Suprapubic skin (tissue), 4 donors: ENCODE measurements at regions not wholly inside any gene's neighbourhood (a gene's known extent, or its start where the extent isn't known, plus 50 kb on each side); places are given as distances from the start of the nearest gene placed in this dataset.
"Not testable (repeated sequence)": the region's sequence is repeated elsewhere in the genome, so short reads cannot be mapped to it uniquely, and the experiment has no call there.

Source experiments
- DNase-seq, 2 donors: peaks; one replicate each; pipeline ENCODE4 v3.0.0-alpha.2; 2019; ENCODE audit warnings: low spot score in 2 of 2
- H3K27ac ChIP-seq: fragments of 200-600 bp; sonication (generic); one replicate; pipeline ENCODE4 v1.5.1; 2019
- H3K27me3 ChIP-seq: fragments of 200-600 bp; sonication (generic); one replicate; pipeline ENCODE4 v1.5.1; 2019
- H3K36me3 ChIP-seq: fragments of 200-600 bp; sonication (generic); one replicate; pipeline ENCODE4 v1.5.1; 2019
- H3K4me1 ChIP-seq: fragments of 200-600 bp; sonication (generic); one replicate; pipeline ENCODE4 v1.5.1; 2019
- H3K4me3 ChIP-seq: fragments of 200-600 bp; sonication (generic); one replicate; pipeline ENCODE4 v1.5.1; 2019; ENCODE audit warnings: mild to moderate bottlenecking
- H3K9me3 ChIP-seq: fragments of 200-600 bp; sonication (generic); one replicate; pipeline ENCODE4 v1.5.1; 2019
- CTCF ChIP-seq, 2 donors: fragments of 200-600 bp in 1 of 2; fragments of 450-650 bp in 1 of 2; sonication (generic) in 1 of 2; IDR thresholded peaks; one replicate each; pipeline ENCODE4 v1.5.1; 2016 to 2019; ENCODE audit warnings: antibody characterized with exemption in 2 of 2, mild to moderate bottlenecking in 1 of 2, moderate library complexity in 1 of 2
- EP300 ChIP-seq: sonication (generic); formaldehyde crosslinking; IDR thresholded peaks from one replicate; pipeline ENCODE4 v1.6.1; 2017; ENCODE audit warnings: antibody characterized with exemption
- POLR2A ChIP-seq, 2 donors: fragments of 450-650 bp; IDR thresholded peaks; one replicate each; pipeline ENCODE4 v1.6.1; 2017; ENCODE audit warnings: antibody characterized with exemption in 2 of 2, mild to moderate bottlenecking in 2 of 2, moderate library complexity in 2 of 2
- POLR2AphosphoS5 ChIP-seq, 3 donors: sonication (generic); formaldehyde crosslinking; IDR thresholded peaks; one replicate each; pipeline ENCODE4 v1.6.1; 2017; ENCODE audit warnings: antibody characterized with exemption in 3 of 3
- WGBS: methylation state at CpG from one replicate; pipeline ENCODE4 v1.1.5; 2018; 5-methylcytosine and 5-hydroxymethylcytosine counted together

- Histone ChIP-seq H3K4me1 (peaks cover 7% of the 10 kb centered on the region), H3K27ac (no peak overlapping the region), H3K4me3 (no peak overlapping the region), H3K9me3 (no peaks in the 10 kb centered on the region), H3K36me3 (no peaks in the 10 kb centered on the region), H3K27me3 (no peaks in the 10 kb centered on the region)
- DNase-seq = no peak
- no peak for TF ChIP-seq CTCF (IDR thresholded peaks at IDR 0.05)
- 24% methylated on average over 5 of the region's 5 CpGs for WGBS
These were observed 100.9 kb upstream of the CCDC91 start for GRCh38 chr12:28089338-28089737.

GRCh38 chr12:28090835-28091234 is 99.4 kb upstream of the CCDC91 start:
- no peak overlapping the region for H3K27ac ChIP-seq
- no peak overlapping the region for H3K4me3 ChIP-seq
- H3K4me1 ChIP-seq = peaks cover 7% of the 10 kb centered on the region
- no peak for DNase-seq
- H3K36me3 ChIP-seq = no peaks in the 10 kb centered on the region
- whole genome bisulfite sequencing = 98% methylated on average over 3 of the region's 3 CpGs
- TF ChIP-seq POLR2A (IDR thresholded peaks at IDR 0.05) (no peak), EP300 (no peak), CTCF (IDR thresholded peaks at IDR 0.05) (no peak), POLR2AphosphoS5 (IDR thresholded peaks at IDR 0.05) (no peak)
- H3K27me3 ChIP-seq = no peaks in the 10 kb centered on the region
- no peaks in the 10 kb centered on the region for H3K9me3 ChIP-seq

- no peaks in the 10 kb centered on the region for H3K27me3 ChIP-seq
- H3K4me3 ChIP-seq = no peak overlapping the region
- peaks cover 7% of the 10 kb centered on the region for H3K4me1 ChIP-seq
- no peaks in the 10 kb centered on the region for H3K9me3 ChIP-seq
- no peak for TF ChIP-seq EP300
- no peak for TF ChIP-seq POLR2AphosphoS5 (IDR thresholded peaks at IDR 0.05)
- no peak for TF ChIP-seq POLR2A (IDR thresholded peaks at IDR 0.05)
- TF ChIP-seq CTCF (IDR thresholded peaks at IDR 0.05) = no peak
- peak overlapping the region; percentile 6 for H3K27ac ChIP-seq
- WGBS = 70% methylated on average over 4 of the region's 4 CpGs
- H3K36me3 ChIP-seq = no peaks in the 10 kb centered on the region
- DNase-seq = no peak
These were observed 97.9 kb upstream of the CCDC91 start for GRCh38 chr12:28092396-28092795.

- no peak for TF ChIP-seq POLR2AphosphoS5 (IDR thresholded peaks at IDR 0.05)
- TF ChIP-seq POLR2A (IDR thresholded peaks at IDR 0.05) = no peak
- no peak for TF ChIP-seq EP300
- no peak for TF ChIP-seq CTCF (IDR thresholded peaks at IDR 0.05)
- WGBS = 92% methylated on average over 2 of the region's 2 CpGs
- DNase-seq = no peak
- Histone ChIP-seq H3K27ac (peak overlapping the region; percentile 8), H3K4me3 (no peak overlapping the region), H3K27me3 (no peaks in the 10 kb centered on the region), H3K36me3 (no peaks in the 10 kb centered on the region), H3K9me3 (no peaks in the 10 kb centered on the region), H3K4me1 (no peaks in the 10 kb centered on the region)
These were observed 93.6 kb upstream of the CCDC91 start for GRCh38 chr12:28096649-28097048.

- no peak for TF ChIP-seq POLR2A (IDR thresholded peaks at IDR 0.05)
- no peak for TF ChIP-seq CTCF (IDR thresholded peaks at IDR 0.05)
- no peak for TF ChIP-seq POLR2AphosphoS5 (IDR thresholded peaks at IDR 0.05)
- TF ChIP-seq EP300 = no peak
- Histone ChIP-seq H3K4me1 (no peaks in the 10 kb centered on the region), H3K27me3 (no peaks in the 10 kb centered on the region), H3K9me3 (no peaks in the 10 kb centered on the region), H3K4me3 (no peak overlapping the region), H3K36me3 (no peaks in the 10 kb centered on the region), H3K27ac (no peak overlapping the region)
- no peak for DNase-seq
- 87% methylated on average over 3 of the region's 3 CpGs for WGBS
These were observed 93.0 kb upstream of the CCDC91 start for GRCh38 chr12:28097221-28097620.

- H3K4me3 ChIP-seq, H3K4me1 ChIP-seq, H3K36me3 ChIP-seq, DNase-seq, H3K9me3 ChIP-seq, H3K27ac ChIP-seq, H3K27me3 ChIP-seq: not testable (repeated sequence)
- WGBS = 85% methylated on average over 2 of the region's 2 CpGs
These were observed 91.0 kb upstream of the CCDC91 start for GRCh38 chr12:28099245-28099644.
